ENCODE measurements at regions not wholly inside any gene's neighbourhood (a gene's known extent, or its start where the extent isn't known, plus 50 kb on each side); places are given as distances from the start of the nearest gene placed in this dataset.

DNA sequence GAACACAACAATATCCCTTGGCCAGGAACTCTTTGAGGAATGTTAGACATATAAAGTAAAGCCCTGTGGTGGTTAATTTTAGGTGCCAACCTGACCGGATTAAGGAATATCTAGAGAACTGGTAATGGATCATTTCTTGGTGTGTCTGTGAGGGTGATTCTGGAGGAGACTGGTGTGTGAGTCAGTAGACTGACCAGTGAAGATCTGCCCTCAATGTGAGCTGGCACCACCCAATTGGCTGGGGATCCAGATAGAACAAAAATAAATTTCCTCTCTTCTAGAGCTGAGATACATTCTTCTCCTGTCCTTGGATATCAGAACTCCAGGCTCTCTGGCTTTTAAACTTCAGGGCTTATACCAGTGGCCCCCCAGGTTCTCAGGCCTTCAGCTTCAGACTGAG, 56.2 kb upstream of the TNPO1 start:
- in situ Hi-C loops (cut with MboI; ENCODE audit: low sequenced_read_pairs, unreplicated experiment): no loop called here
- no peak for DNase-seq (ENCODE audit: low spot score)
- TF ChIP-seq, protein P1, sequence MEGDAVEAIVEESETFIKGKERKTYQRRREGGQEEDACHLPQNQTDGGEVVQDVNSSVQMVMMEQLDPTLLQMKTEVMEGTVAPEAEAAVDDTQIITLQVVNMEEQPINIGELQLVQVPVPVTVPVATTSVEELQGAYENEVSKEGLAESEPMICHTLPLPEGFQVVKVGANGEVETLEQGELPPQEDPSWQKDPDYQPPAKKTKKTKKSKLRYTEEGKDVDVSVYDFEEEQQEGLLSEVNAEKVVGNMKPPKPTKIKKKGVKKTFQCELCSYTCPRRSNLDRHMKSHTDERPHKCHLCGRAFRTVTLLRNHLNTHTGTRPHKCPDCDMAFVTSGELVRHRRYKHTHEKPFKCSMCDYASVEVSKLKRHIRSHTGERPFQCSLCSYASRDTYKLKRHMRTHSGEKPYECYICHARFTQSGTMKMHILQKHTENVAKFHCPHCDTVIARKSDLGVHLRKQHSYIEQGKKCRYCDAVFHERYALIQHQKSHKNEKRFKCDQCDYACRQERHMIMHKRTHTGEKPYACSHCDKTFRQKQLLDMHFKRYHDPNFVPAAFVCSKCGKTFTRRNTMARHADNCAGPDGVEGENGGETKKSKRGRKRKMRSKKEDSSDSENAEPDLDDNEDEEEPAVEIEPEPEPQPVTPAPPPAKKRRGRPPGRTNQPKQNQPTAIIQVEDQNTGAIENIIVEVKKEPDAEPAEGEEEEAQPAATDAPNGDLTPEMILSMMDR (IDR thresholded peaks at IDR 0.05; ENCODE audit: borderline replicate concordance, control extremely low read depth, extremely low read depth, insufficient read depth, missing control alignments): no peak

DNA sequence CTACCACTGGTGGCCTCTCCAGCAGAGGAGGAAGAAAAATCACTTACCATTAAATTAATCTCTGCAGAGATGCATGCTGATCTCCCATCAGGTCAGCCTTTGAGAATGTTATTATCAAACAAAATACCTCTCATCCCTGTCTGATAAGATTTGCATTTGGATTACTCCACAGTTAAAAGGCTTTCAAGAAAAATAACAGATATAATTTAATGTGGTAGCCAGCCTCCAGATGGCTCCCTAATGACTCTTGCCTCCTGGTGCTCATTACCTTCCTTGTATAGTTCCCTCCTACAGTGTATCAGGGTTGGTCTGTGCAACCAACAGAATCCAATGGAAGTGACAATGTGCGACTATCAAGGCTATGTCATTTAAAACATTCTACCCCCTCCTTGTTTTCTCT, 63.6 kb upstream of the TNPO1 start:
- in situ Hi-C loops (cut with MboI; ENCODE audit: low sequenced_read_pairs, unreplicated experiment): no loop called here
- TF ChIP-seq, protein P1 (IDR thresholded peaks at IDR 0.05; ENCODE audit: borderline replicate concordance, control extremely low read depth, extremely low read depth, insufficient read depth, missing control alignments): no peak
- no peak for DNase-seq (ENCODE audit: low spot score)

DNA sequence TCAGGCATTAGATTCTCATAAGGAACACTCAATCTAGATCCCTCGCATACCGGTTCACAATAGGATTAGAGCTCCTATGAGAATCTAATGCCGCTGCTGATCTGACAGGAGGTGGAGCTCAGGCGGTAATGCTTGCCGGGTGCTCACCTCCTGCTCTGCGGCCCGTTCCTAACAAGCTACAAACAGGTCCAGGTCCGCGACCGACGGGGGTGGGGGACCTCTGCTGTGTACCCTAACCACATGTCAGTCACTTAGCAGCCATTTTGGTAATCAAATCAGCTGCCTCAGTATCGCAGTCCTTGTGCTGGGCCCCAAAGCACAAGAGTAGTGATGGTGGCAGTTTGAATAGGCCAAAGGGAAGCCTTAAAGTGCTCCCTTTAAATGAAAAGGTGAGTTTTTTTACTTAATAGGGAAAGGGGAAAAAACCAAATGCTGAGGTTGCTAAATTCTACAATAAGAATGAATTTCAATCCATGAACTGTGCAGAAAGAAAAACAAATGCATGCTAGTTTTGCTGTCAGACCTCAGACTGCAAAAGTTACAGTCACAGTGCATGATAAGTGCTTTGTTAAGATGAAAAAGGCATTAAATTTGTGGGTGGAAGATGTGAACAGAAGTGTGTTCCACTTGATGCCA, 67.0 kb upstream of the TNPO1 start:
- in situ Hi-C loops (cut with MboI; ENCODE audit: low sequenced_read_pairs, unreplicated experiment): no loop called here
- no peak for DNase-seq (ENCODE audit: low spot score)
- TF ChIP-seq, protein P1 (IDR thresholded peaks at IDR 0.05; ENCODE audit: borderline replicate concordance, control extremely low read depth, extremely low read depth, insufficient read depth, missing control alignments): no peak

DNA sequence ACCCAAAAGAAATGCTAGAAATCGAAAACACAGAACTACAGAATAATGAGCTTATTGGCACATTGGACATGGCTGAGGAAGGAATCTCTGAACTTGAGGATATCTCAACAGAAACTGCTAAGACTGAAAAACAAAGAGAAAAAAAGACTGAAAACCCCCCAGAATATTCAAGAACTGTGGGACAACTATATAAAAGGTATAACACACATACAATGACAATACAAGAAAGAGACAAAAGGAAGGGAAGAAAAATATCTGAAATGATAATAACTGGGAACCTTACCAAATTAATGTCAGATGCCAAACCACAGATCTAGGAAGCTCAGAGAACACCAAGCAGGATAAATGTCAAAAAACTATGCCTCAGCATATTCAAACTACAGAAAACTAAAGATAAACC, 68.6 kb upstream of the TNPO1 start:
- TF ChIP-seq, protein P1 (IDR thresholded peaks at IDR 0.05; ENCODE audit: borderline replicate concordance, control extremely low read depth, extremely low read depth, insufficient read depth, missing control alignments): no peak
- DNase-seq (ENCODE audit: low spot score): no peak
- in situ Hi-C loops (cut with MboI; ENCODE audit: low sequenced_read_pairs, unreplicated experiment): no loop called here

GRCh38 chr5:72746736-72747135, 69.7 kb upstream of the TNPO1 start:
- no peak for DNase-seq (ENCODE audit: low spot score)
- in situ Hi-C loops (cut with MboI; ENCODE audit: low sequenced_read_pairs, unreplicated experiment): no loop called here
- TF ChIP-seq, protein P1 (IDR thresholded peaks at IDR 0.05; ENCODE audit: borderline replicate concordance, control extremely low read depth, extremely low read depth, insufficient read depth, missing control alignments): no peak

GRCh38 chr5:72744136-72744535, 72.3 kb upstream of the TNPO1 start:
- in situ Hi-C loops (cut with MboI; ENCODE audit: low sequenced_read_pairs, unreplicated experiment): no loop called here
- DNase-seq (ENCODE audit: low spot score): no peak
- TF ChIP-seq, protein P1 (IDR thresholded peaks at IDR 0.05; ENCODE audit: borderline replicate concordance, control extremely low read depth, extremely low read depth, insufficient read depth, missing control alignments): no peak
